WTC11 (cell line): ENCODE measurements at regions not wholly inside any gene's neighbourhood (a gene's known extent, or its start where the extent isn't known, plus 50 kb on each side); places are given as distances from the start of the nearest gene placed in this dataset.

Experiments used
- CTCF ChIP-seq: fragments of 200-600 bp; IDR thresholded peaks from 2 replicates; pipeline ENCODE4 v1.8.0; 2022; ENCODE audit warnings: antibody characterized with exemption
- ETV6 ChIP-seq: sonication (generic); formaldehyde crosslinking; IDR thresholded peaks from 2 replicates; pipeline ENCODE4 v1.8.1; 2022; ENCODE audit warnings: mild to moderate bottlenecking, missing genetic modification reagents
- HMGXB4 ChIP-seq: sonication (generic); formaldehyde crosslinking; IDR thresholded peaks from 2 replicates; pipeline ENCODE4 v1.8.1; 2023; ENCODE audit warnings: mild to moderate bottlenecking, moderate library complexity, missing genetic modification reagents
- PREB ChIP-seq: sonication (generic); formaldehyde crosslinking; IDR thresholded peaks from 2 replicates; pipeline ENCODE4 v1.8.1; 2022; ENCODE audit warnings: mild to moderate bottlenecking, missing genetic modification reagents, moderate library complexity, borderline replicate concordance
- ZBTB43 ChIP-seq: sonication (generic); formaldehyde crosslinking; IDR thresholded peaks from 2 replicates; pipeline ENCODE4 v1.8.1; 2023; ENCODE audit warnings: mild to moderate bottlenecking, missing genetic modification reagents

GRCh38 chr20:7313047-7313446, 545.6 kb downstream of the BMP2 start:
- TF ChIP-seq PREB (CRISPR knock-in tag) (no peak), ZBTB43 (CRISPR knock-in tag) (no peak), CTCF (no peak), HMGXB4 (CRISPR knock-in tag) (no peak), ETV6 (no peak)
